HEK293 (cell line): ENCODE measurements at regions not wholly inside any gene's neighbourhood (a gene's known extent, or its start where the extent isn't known, plus 50 kb on each side); places are given as distances from the start of the nearest gene placed in this dataset.

ENCODE experiments used
- CTCF ChIA-PET: fragments of 350-600 bp; formaldehyde crosslinking; extraction: SDS; loops from one replicate; lab custom pipeline; 2021; ENCODE audit warnings: antibody characterized with exemption; lab: Yijun Ruan, JAX
- POLR2A ChIA-PET: fragments of 300-600 bp; formaldehyde crosslinking; extraction: SDS; loops from one replicate; lab custom pipeline; 2020; ENCODE audit warnings: antibody characterized with exemption, inconsistent platforms; lab: Yijun Ruan, JAX
- H3K27ac ChIP-seq: fragments of 200-500 bp; sonication (Bioruptor generic); 2 replicates; pipeline ENCODE4 v1.5.1; 2014; ENCODE audit warnings: low read depth, low read length, control low read depth, inconsistent platforms; ENCODE audit errors: extremely low read depth
- H3K36me3 ChIP-seq, 2 experiments: fragments of 200-500 bp in 1 of 2; sonication (Bioruptor generic) in 1 of 2; 1 replicate in 1 of 2; 2 replicates in 1 of 2; pipeline ENCODE4 v1.5.1; 2014 to 2017; ENCODE audit warnings: inconsistent platforms in 2 of 2, low read length in 2 of 2; ENCODE audit not compliant: control insufficient read depth in 2 of 2, insufficient read depth in 1 of 2
- H3K4me1 ChIP-seq: fragments of 200-500 bp; sonication (Bioruptor generic); 2 replicates; pipeline ENCODE4 v1.5.1; 2014; ENCODE audit warnings: mild to moderate bottlenecking, low read length, inconsistent platforms; ENCODE audit not compliant: control insufficient read depth, insufficient read depth
- H3K4me3 ChIP-seq: 2 replicates; pipeline ENCODE4 v1.5.1; 2011; ENCODE audit warnings: low read depth, mild to moderate bottlenecking, control low read depth, low read length, moderate library complexity
- H3K9me3 ChIP-seq: fragments of 200-500 bp; sonication (Bioruptor generic); 2 replicates; pipeline ENCODE4 v1.5.1; 2014; ENCODE audit warnings: low read depth, low read length, inconsistent platforms; ENCODE audit not compliant: control insufficient read depth, insufficient read depth
- RBAK ChIP-seq: fragments of 450-650 bp; formaldehyde crosslinking; IDR thresholded peaks from 2 replicates; pipeline ENCODE4 v1.5.1; 2016; ENCODE audit warnings: missing biosample characterization, missing genetic modification characterization
- WT1 ChIP-seq: fragments of 450-650 bp; formaldehyde crosslinking; IDR thresholded peaks from 2 replicates; pipeline ENCODE4 v1.5.1; 2016; ENCODE audit warnings: missing biosample characterization, missing genetic modification characterization
- ZEB2 ChIP-seq: fragments of 450-650 bp; formaldehyde crosslinking; IDR thresholded peaks from 2 replicates; pipeline ENCODE4 v1.5.1; 2016; ENCODE audit warnings: missing biosample characterization, missing genetic modification characterization
- ZFP41 ChIP-seq: fragments of 450-650 bp; formaldehyde crosslinking; IDR thresholded peaks from 2 replicates; pipeline ENCODE4 v1.5.1; 2016; ENCODE audit warnings: missing biosample characterization, missing genetic modification characterization, borderline replicate concordance
- ZNF10 ChIP-seq: fragments of 450-650 bp; formaldehyde crosslinking; IDR thresholded peaks from 2 replicates; pipeline ENCODE4 v1.5.1; 2017; ENCODE audit warnings: missing biosample characterization, missing genetic modification characterization
- ZNF23 ChIP-seq: fragments of 450-650 bp; formaldehyde crosslinking; IDR thresholded peaks from 2 replicates; pipeline ENCODE4 v1.5.1; 2016; ENCODE audit warnings: missing biosample characterization, missing genetic modification characterization, borderline replicate concordance
- ZNF274 ChIP-seq, 2 experiments: fragments of 200-500 bp in 1 of 2; fragments of 450-650 bp in 1 of 2; sonication (Bioruptor generic) in 1 of 2; formaldehyde crosslinking in 1 of 2; IDR thresholded peaks; 2 replicates each; pipeline versions ENCODE4 v1.5.1 to v1.6.1; 2014 to 2016; ENCODE audit warnings: borderline replicate concordance in 1 of 2, inconsistent platforms in 1 of 2, low read length in 1 of 2, missing biosample characterization in 1 of 2, missing genetic modification characterization in 1 of 2
- ZNF404 ChIP-seq: fragments of 450-650 bp; formaldehyde crosslinking; IDR thresholded peaks from 2 replicates; pipeline ENCODE4 v1.5.1; 2017; ENCODE audit warnings: missing biosample characterization, missing genetic modification characterization
- ZNF514 ChIP-seq: fragments of 450-650 bp; formaldehyde crosslinking; IDR thresholded peaks from 2 replicates; pipeline ENCODE4 v1.5.1; 2016; ENCODE audit warnings: missing biosample characterization, missing genetic modification characterization
- ZNF660 ChIP-seq: fragments of 450-650 bp; IDR thresholded peaks from 2 replicates; pipeline ENCODE4 v1.5.1; 2018; ENCODE audit warnings: missing biosample characterization, mild to moderate bottlenecking, missing genetic modification characterization
- ZNF843 ChIP-seq: fragments of 450-650 bp; formaldehyde crosslinking; IDR thresholded peaks from 2 replicates; pipeline ENCODE4 v1.5.1; 2016; ENCODE audit warnings: missing biosample characterization, missing genetic modification characterization
- ZSCAN16 ChIP-seq: fragments of 450-650 bp; formaldehyde crosslinking; IDR thresholded peaks from 2 replicates; pipeline ENCODE4 v1.5.1; 2016; ENCODE audit warnings: missing biosample characterization, missing genetic modification characterization
- TF ChIP-seq, protein P1 (sequence below): fragments of 450-650 bp; IDR thresholded peaks from 2 replicates; pipeline ENCODE4 v1.5.1; 2018; ENCODE audit warnings: missing biosample characterization, mild to moderate bottlenecking, missing genetic modification characterization
- TF ChIP-seq, protein P2 (sequence below): fragments of 450-650 bp; formaldehyde crosslinking; IDR thresholded peaks from 2 replicates; pipeline ENCODE4 v1.5.1; 2016; ENCODE audit warnings: missing biosample characterization, missing genetic modification characterization
- TF ChIP-seq, protein P3 (sequence below): fragments of 450-650 bp; formaldehyde crosslinking; IDR thresholded peaks from 2 replicates; pipeline ENCODE4 v1.5.1; 2016; ENCODE audit warnings: missing biosample characterization, missing genetic modification characterization, borderline replicate concordance
- TF ChIP-seq, protein P4 (sequence below): fragments of 450-650 bp; formaldehyde crosslinking; IDR thresholded peaks from 2 replicates; pipeline ENCODE4 v1.5.1; 2016; ENCODE audit warnings: missing biosample characterization, missing genetic modification characterization, low read depth
- TF ChIP-seq, protein P5 (sequence below): fragments of 450-650 bp; formaldehyde crosslinking; IDR thresholded peaks from 2 replicates; pipeline ENCODE4 v1.5.1; 2016; ENCODE audit warnings: missing biosample characterization, missing genetic modification characterization

DNA sequence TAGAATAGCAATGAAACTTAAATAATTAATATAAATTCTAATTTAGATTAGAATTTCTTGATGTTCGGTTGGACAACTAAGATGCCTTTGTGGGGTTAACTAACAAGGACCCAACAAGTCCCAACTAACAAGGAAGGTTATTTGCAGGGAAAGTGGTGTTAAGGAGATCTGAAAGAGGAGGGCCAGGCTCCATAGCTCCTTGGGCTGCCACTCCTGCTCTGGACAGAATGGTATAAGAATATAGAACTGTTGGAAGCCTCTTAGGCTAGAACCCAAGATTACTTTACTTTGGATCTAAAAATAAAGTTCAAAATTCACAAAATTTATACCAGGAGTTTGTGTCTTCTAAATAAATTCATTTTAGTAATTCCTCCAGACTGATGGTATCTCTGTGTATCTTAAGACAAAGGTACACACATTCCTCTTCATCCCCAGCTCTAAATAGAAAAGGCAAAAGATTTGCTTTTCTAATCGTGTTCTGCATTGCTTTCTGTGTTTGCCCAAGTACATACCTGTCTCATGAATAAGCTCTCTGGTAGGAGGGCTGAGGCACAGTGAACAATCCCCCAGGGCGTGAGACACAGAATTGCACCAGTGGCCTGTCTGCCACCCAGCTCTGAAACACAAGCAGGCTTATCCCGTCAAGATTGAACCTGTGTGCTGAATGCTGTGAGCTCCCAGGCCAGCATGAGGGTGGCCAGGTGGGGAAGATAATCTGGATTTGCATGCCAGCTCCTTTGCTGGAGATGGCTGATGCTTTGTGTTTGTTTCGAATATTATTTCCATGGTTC, 176.0 kb downstream of the ACKR3 start:
- POLR2A ChIA-PET, result interaction anchor here (1.1 kb wide), 1 partner anchor 24 kb away, joined by 4 read pairs; no protein-coding TSS in a partner anchor
- no peak for TF ChIP-seq ZEB2 (tag by site-specific recombination)
- no peak for TF ChIP-seq ZNF660 (tag by site-specific recombination)
- no peak for TF ChIP-seq ZNF843 (tag by site-specific recombination)
- no peak for TF ChIP-seq WT1
- no peak for TF ChIP-seq ZNF404 (tag by site-specific recombination)
- TF ChIP-seq ZNF10 (tag by site-specific recombination), result no peak
- no peak for TF ChIP-seq ZNF23 (tag by site-specific recombination)
- TF ChIP-seq, protein P1, sequence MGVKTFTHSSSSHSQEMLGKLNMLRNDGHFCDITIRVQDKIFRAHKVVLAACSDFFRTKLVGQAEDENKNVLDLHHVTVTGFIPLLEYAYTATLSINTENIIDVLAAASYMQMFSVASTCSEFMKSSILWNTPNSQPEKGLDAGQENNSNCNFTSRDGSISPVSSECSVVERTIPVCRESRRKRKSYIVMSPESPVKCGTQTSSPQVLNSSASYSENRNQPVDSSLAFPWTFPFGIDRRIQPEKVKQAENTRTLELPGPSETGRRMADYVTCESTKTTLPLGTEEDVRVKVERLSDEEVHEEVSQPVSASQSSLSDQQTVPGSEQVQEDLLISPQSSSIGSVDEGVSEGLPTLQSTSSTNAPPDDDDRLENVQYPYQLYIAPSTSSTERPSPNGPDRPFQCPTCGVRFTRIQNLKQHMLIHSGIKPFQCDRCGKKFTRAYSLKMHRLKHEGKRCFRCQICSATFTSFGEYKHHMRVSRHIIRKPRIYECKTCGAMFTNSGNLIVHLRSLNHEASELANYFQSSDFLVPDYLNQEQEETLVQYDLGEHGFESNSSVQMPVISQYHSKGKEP (tag by site-specific recombination), result no peak
- TF ChIP-seq, protein P2, sequence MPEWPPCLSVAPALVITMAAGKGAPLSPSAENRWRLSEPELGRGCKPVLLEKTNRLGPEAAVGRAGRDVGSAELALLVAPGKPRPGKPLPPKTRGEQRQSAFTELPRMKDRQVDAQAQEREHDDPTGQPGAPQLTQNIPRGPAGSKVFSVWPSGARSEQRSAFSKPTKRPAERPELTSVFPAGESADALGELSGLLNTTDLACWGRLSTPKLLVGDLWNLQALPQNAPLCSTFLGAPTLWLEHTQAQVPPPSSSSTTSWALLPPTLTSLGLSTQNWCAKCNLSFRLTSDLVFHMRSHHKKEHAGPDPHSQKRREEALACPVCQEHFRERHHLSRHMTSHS (tag by site-specific recombination), result no peak
- TF ChIP-seq ZFP41 (tag by site-specific recombination), result no peak
- no peak for TF ChIP-seq ZNF274 (IDR thresholded peaks at IDR 0.05; ENCODE audit: low read length)
- TF ChIP-seq ZNF274 (tag by site-specific recombination; IDR thresholded peaks at IDR 0.05; ENCODE audit: borderline replicate concordance), result no peak
- TF ChIP-seq, protein P3, sequence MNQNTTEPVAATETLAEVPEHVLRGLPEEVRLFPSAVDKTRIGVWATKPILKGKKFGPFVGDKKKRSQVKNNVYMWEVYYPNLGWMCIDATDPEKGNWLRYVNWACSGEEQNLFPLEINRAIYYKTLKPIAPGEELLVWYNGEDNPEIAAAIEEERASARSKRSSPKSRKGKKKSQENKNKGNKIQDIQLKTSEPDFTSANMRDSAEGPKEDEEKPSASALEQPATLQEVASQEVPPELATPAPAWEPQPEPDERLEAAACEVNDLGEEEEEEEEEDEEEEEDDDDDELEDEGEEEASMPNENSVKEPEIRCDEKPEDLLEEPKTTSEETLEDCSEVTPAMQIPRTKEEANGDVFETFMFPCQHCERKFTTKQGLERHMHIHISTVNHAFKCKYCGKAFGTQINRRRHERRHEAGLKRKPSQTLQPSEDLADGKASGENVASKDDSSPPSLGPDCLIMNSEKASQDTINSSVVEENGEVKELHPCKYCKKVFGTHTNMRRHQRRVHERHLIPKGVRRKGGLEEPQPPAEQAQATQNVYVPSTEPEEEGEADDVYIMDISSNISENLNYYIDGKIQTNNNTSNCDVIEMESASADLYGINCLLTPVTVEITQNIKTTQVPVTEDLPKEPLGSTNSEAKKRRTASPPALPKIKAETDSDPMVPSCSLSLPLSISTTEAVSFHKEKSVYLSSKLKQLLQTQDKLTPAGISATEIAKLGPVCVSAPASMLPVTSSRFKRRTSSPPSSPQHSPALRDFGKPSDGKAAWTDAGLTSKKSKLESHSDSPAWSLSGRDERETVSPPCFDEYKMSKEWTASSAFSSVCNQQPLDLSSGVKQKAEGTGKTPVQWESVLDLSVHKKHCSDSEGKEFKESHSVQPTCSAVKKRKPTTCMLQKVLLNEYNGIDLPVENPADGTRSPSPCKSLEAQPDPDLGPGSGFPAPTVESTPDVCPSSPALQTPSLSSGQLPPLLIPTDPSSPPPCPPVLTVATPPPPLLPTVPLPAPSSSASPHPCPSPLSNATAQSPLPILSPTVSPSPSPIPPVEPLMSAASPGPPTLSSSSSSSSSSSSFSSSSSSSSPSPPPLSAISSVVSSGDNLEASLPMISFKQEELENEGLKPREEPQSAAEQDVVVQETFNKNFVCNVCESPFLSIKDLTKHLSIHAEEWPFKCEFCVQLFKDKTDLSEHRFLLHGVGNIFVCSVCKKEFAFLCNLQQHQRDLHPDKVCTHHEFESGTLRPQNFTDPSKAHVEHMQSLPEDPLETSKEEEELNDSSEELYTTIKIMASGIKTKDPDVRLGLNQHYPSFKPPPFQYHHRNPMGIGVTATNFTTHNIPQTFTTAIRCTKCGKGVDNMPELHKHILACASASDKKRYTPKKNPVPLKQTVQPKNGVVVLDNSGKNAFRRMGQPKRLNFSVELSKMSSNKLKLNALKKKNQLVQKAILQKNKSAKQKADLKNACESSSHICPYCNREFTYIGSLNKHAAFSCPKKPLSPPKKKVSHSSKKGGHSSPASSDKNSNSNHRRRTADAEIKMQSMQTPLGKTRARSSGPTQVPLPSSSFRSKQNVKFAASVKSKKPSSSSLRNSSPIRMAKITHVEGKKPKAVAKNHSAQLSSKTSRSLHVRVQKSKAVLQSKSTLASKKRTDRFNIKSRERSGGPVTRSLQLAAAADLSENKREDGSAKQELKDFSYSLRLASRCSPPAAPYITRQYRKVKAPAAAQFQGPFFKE (tag by site-specific recombination), result no peak
- TF ChIP-seq, protein P4, sequence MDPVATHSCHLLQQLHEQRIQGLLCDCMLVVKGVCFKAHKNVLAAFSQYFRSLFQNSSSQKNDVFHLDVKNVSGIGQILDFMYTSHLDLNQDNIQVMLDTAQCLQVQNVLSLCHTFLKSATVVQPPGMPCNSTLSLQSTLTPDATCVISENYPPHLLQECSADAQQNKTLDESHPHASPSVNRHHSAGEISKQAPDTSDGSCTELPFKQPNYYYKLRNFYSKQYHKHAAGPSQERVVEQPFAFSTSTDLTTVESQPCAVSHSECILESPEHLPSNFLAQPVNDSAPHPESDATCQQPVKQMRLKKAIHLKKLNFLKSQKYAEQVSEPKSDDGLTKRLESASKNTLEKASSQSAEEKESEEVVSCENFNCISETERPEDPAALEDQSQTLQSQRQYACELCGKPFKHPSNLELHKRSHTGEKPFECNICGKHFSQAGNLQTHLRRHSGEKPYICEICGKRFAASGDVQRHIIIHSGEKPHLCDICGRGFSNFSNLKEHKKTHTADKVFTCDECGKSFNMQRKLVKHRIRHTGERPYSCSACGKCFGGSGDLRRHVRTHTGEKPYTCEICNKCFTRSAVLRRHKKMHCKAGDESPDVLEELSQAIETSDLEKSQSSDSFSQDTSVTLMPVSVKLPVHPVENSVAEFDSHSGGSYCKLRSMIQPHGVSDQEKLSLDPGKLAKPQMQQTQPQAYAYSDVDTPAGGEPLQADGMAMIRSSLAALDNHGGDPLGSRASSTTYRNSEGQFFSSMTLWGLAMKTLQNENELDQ (tag by site-specific recombination), result no peak
- no peak for TF ChIP-seq ZNF514
- no peak for TF ChIP-seq RBAK (tag by site-specific recombination)
- TF ChIP-seq, protein P5, sequence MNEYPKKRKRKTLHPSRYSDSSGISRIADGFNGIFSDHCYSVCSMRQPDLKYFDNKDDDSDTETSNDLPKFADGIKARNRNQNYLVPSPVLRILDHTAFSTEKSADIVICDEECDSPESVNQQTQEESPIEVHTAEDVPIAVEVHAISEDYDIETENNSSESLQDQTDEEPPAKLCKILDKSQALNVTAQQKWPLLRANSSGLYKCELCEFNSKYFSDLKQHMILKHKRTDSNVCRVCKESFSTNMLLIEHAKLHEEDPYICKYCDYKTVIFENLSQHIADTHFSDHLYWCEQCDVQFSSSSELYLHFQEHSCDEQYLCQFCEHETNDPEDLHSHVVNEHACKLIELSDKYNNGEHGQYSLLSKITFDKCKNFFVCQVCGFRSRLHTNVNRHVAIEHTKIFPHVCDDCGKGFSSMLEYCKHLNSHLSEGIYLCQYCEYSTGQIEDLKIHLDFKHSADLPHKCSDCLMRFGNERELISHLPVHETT (tag by site-specific recombination), result no peak
- no peak for TF ChIP-seq ZSCAN16 (tag by site-specific recombination)
- TF ChIP-seq, all 188 proteins: peak for 0
- H3K4me1 ChIP-seq, result no peaks in the 10 kb centered on the region
- CTCF ChIA-PET, result no interaction called here
- no peak overlapping the region for H3K27ac ChIP-seq
- H3K9me3 ChIP-seq, result no peaks in the 10 kb centered on the region
- H3K36me3 ChIP-seq, result no peaks in the 10 kb centered on the region
- no peak overlapping the region for H3K4me3 ChIP-seq
